ENCODE measurements at regions not wholly inside any gene's neighbourhood (a gene's known extent, or its start where the extent isn't known, plus 50 kb on each side); places are given as distances from the start of the nearest gene placed in this dataset.

- H3K79me2 ChIP-seq (ENCODE audit: insufficient read depth), result no peaks in the 10 kb centered on the region
- no peaks in the 10 kb centered on the region for H3K9me3 ChIP-seq
- H2AFZ ChIP-seq (ENCODE audit: low read depth), result no peak overlapping the region
- WGBS (ENCODE audit: low lambda C conversion rate), result 33% methylated on average over 1 of the region's 1 CpG
- no peak for DNase-seq
- no peaks in the 10 kb centered on the region for H4K20me1 ChIP-seq (ENCODE audit: insufficient read depth)
- TF ChIP-seq RCOR1 (IDR thresholded peaks at IDR 0.05; ENCODE audit: low read length) (no peak), RAD21 (IDR thresholded peaks at IDR 0.05; ENCODE audit: low read length) (no peak), GATA2 (CRISPR knock-in tag; IDR thresholded peaks at IDR 0.05) (no peak), CTCF (IDR thresholded peaks at IDR 0.05) (no peak)
- no peaks in the 10 kb centered on the region for H3K36me3 ChIP-seq (replicated peaks in 1 of 2; ENCODE audit: control insufficient read depth in 1 of 2, insufficient read depth in 2 of 2, low read length in 1 of 2)
- H3K27me3 ChIP-seq (ENCODE audit: insufficient read depth), result no peaks in the 10 kb centered on the region
- no peak overlapping the region for H3K27ac ChIP-seq (ENCODE audit: low read depth in 2 of 2, low read length in 1 of 2)
- ChIA-PET POLR2A (no interaction called here), CTCF (interaction anchor here (1.4 kb wide), 1 partner anchor 8 kb away, joined by 4 read pairs; no protein-coding TSS in a partner anchor)
- no peaks in the 10 kb centered on the region for H3F3A ChIP-seq (replicated peaks; ENCODE audit: insufficient read depth)
- no peak overlapping the region for H3K9ac ChIP-seq
- no peak overlapping the region for H3K4me3 ChIP-seq (ENCODE audit: low read depth in 2 of 2, low read length in 1 of 2)
- H3K4me1 ChIP-seq (ENCODE audit: control insufficient read depth in 1 of 2, insufficient read depth in 2 of 2, low read depth in 1 of 2, low read length in 1 of 2), result no peaks in the 10 kb centered on the region; a peak in 1 of 4 replicates
- H3K9me2 ChIP-seq, result no peaks in the 10 kb centered on the region
- no peak overlapping the region for H3K4me2 ChIP-seq
These were observed 156.3 kb upstream of the SESN3 start for GRCh38 chr11:95387325-95387724.

GRCh38 chr11:95385577-95385976 is 154.6 kb upstream of the SESN3 start:
- no peaks in the 10 kb centered on the region for H3K27me3 ChIP-seq (ENCODE audit: insufficient read depth)
- H3K27ac ChIP-seq (ENCODE audit: low read depth in 2 of 2, low read length in 1 of 2), result no peak overlapping the region
- H3K79me2 ChIP-seq (ENCODE audit: insufficient read depth), result no peaks in the 10 kb centered on the region
- TF ChIP-seq RAD21 (IDR thresholded peaks at IDR 0.05; ENCODE audit: low read length) (no peak), SIN3A (IDR thresholded peaks at IDR 0.05; ENCODE audit: borderline replicate concordance, low read depth, low read length) (no peak), FOSL2 (IDR thresholded peaks at IDR 0.05; ENCODE audit: borderline replicate concordance, low read depth) (no peak)
- no peak overlapping the region for H3K4me3 ChIP-seq (ENCODE audit: low read depth in 2 of 2, low read length in 1 of 2)
- no peaks in the 10 kb centered on the region for H3K36me3 ChIP-seq (replicated peaks in 1 of 2; ENCODE audit: control insufficient read depth in 1 of 2, insufficient read depth in 2 of 2, low read length in 1 of 2)
- no peak overlapping the region for H3K9ac ChIP-seq
- no peaks in the 10 kb centered on the region for H4K20me1 ChIP-seq (ENCODE audit: insufficient read depth)
- no peak overlapping the region for H3K4me2 ChIP-seq
- no peaks in the 10 kb centered on the region for H3F3A ChIP-seq (replicated peaks; ENCODE audit: insufficient read depth)
- no peaks in the 10 kb centered on the region for H3K9me2 ChIP-seq
- no peaks in the 10 kb centered on the region for H3K9me3 ChIP-seq
- H2AFZ ChIP-seq (ENCODE audit: low read depth), result no peak overlapping the region
- no peaks in the 10 kb centered on the region; a peak in 1 of 4 replicates for H3K4me1 ChIP-seq (ENCODE audit: control insufficient read depth in 1 of 2, insufficient read depth in 2 of 2, low read depth in 1 of 2, low read length in 1 of 2)
- DNase-seq, result no peak
- ChIA-PET CTCF (no interaction called here), POLR2A (no interaction called here)

DNA sequence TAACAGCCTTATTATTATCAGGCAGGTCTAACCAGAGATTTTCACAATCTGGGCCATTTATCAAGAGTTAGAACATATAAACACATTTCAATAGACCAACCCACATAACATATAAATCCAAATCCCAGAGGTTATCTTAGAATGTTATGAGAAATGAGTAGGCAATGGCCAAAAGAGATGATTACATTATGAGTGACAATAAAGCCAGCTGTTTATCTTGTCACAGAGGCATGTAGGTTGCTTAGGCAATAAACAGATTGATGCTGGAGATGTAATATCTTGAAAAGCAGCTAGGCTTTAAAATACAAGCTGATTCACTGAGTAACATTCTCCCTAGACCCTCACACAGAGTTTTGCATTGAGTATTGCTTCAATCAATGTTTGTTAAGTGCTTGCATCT is 148.5 kb upstream of the SESN3 start:
- Histone ChIP-seq H3F3A (replicated peaks; ENCODE audit: insufficient read depth) (no peaks in the 10 kb centered on the region), H3K9me3 (no peaks in the 10 kb centered on the region), H4K20me1 (ENCODE audit: insufficient read depth) (no peaks in the 10 kb centered on the region), H3K27me3 (ENCODE audit: insufficient read depth) (no peaks in the 10 kb centered on the region), H2AFZ (ENCODE audit: low read depth) (no peak overlapping the region), H3K4me3 (ENCODE audit: low read depth in 2 of 2, low read length in 1 of 2) (no peak overlapping the region), H3K4me1 (ENCODE audit: control insufficient read depth in 1 of 2, insufficient read depth in 2 of 2, low read depth in 1 of 2, low read length in 1 of 2) (no peaks in the 10 kb centered on the region; a peak in 1 of 4 replicates), H3K36me3 (replicated peaks in 1 of 2; ENCODE audit: control insufficient read depth in 1 of 2, insufficient read depth in 2 of 2, low read length in 1 of 2) (no peaks in the 10 kb centered on the region), H3K79me2 (ENCODE audit: insufficient read depth) (no peaks in the 10 kb centered on the region), H3K27ac (ENCODE audit: low read depth in 2 of 2, low read length in 1 of 2) (no peak overlapping the region), H3K9ac (no peak overlapping the region), H3K4me2 (no peak overlapping the region), H3K9me2 (no peaks in the 10 kb centered on the region)
- POLR2A ChIA-PET, result no interaction called here
- CTCF ChIA-PET, result interaction anchor here (0.7 to 1.3 kb wide), 3 partner anchors 8 to 244 kb away, joined by 3 to 4 read pairs (median 4); no protein-coding TSS in a partner anchor
- DNase-seq, result peak; percentile 28
- TF ChIP-seq GATA2 (CRISPR knock-in tag; IDR thresholded peaks at IDR 0.05) (peak; percentile 53; the same call in 1 of the 2 replicates), TAF1 (IDR thresholded peaks at IDR 0.05; ENCODE audit: borderline replicate concordance, low read depth, low read length) (no peak)
